Right renal cortex interstitium (tissue), 3 donors: ENCODE measurements at regions not wholly inside any gene's neighbourhood (a gene's known extent, or its start where the extent isn't known, plus 50 kb on each side); places are given as distances from the start of the nearest gene placed in this dataset.

ENCODE experiments used
- DNase-seq, 3 donors: peaks; one replicate each; pipeline ENCODE4 v3.0.0-alpha.2; 2013; ENCODE audit warnings: low read depth in 3 of 3, low spot score in 2 of 3

GRCh38 chr5:8943301-8943700 lies 602.6 kb downstream of the SEMA5A start:
- DNase-seq, result no peak

GRCh38 chr5:8944005-8944404 lies 601.9 kb downstream of the SEMA5A start:
- no peak for DNase-seq

DNA sequence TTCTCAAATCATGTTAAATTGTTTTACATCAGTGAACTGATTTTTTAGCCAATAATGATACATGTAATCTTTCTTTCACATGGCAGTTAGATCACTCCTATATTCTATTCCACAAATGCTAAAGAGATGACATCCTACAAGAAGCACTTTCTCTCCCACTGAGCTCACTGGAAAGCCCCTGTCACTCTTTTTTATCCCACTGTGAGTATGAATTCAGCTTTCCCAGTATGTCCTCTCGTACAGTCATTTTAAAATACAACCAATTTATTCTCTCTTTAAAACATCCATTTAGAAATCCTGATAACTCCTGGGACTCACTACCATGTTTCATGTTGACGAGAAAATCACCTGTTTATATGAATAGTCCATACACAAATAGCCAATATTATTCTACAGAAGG lies 599.9 kb downstream of the SEMA5A start:
- DNase-seq, result no peak

DNA sequence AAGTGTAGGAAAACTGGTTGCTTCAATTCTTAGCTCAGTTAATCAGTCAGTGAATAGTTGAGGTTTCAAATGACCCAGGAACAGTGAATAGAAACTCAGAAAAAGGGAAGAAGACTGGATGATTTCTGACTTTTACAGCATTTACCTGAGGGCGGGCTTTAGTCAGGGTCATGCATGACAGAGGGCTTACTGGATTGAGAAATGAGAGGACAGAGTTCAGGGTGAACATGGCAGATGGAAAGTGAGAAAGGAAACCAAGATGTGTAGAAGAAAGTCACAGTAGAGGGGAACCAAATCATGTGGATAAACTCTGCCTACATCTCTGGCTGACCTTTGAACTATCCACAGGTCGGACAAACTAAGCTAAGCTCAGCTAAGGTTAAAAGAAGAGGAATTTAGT lies 596.0 kb downstream of the SEMA5A start:
- DNase-seq, result peak in 1 of 3 donors; percentile 8

- DNase-seq, result no peak
Observed at GRCh38 chr5:8952147-8952546, 593.7 kb downstream of the SEMA5A start.

- DNase-seq, result no peak
Observed at GRCh38 chr5:8953016-8953415, 592.9 kb downstream of the SEMA5A start.

DNA sequence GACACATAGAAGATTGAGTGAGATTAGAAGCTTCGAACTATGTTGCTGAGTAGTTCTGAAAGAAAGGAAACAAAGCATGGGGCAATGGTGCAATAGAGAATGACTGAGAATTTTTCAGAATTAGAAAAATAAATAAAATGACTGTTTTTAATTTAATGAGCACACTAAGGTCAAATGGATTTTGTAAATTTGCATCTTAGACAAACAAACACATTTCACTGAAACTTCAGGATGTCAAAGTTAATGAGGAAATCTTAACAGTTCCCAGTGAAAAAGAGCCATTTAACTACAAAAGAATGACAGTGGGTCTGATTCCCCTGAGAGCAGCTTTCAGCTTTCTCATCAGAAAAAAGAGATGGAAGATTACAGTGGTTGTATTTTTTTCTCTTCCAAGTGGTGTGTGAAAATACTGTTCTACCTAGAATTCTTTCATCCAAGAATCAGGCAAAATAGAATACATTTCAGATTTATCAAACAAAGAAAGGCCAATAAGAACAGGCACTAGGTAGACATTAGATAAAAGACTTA lies 591.9 kb downstream of the SEMA5A start:
- DNase-seq, result no peak

- DNase-seq, result no peak
Observed at GRCh38 chr5:8954801-8955200, 591.1 kb downstream of the SEMA5A start.

GRCh38 chr5:8956659-8957058 lies 589.2 kb downstream of the SEMA5A start:
- no peak for DNase-seq

DNA sequence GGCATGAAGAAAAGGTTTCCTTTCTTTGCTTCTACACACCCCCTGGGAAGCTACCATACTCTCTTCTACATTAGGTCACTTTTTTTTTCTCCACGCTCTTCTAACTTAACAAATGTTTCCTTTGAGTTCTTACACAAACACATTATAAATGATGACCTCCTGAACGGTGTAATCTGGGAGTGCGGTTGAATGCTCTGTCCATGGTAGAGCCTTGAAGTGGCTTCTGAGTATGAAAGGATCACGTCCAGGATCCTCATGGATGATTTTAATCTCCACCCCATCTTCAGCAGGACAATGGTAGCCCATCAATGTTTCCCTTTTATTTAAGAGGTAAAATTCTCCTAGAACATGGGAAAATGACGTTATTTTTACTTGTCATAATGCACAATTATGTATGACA lies 587.3 kb downstream of the SEMA5A start:
- no peak for DNase-seq

DNA sequence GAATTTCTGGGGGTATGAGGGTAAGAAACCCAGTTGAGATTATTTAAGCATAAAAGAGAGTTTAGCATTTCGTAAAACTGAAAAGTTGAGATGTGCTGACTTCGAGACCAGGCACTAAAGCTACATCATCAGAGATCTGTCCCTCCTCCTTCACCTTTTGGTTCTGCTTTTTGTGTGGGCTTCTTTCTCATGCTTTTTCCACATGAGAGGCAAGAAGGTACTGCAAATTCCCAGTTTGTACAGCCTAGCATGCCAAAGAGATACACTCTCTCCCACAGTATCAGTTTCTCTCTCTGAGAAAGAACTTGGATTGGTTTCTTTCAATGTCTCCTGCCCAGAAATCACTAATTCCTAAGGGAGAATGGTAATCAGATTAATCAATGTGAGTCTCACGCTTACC lies 584.7 kb downstream of the SEMA5A start:
- no peak for DNase-seq

DNA sequence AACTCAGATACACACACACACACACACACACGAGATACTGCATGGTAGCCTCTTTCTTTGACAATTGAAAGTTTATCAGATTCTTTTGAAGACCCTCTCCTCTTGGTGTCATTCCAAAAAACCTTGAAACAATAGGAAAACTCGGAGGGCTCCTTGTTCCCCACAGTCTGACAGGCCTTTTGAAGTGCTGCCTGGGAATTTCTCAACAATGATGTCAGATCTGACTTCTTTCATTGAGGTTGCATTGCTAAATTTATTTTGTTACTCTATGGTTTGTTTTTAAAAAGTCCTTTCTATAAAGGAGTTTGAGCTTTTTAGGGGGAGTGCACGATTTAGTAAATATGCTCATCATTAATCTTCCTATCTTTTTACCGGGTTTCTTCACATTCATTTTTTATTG lies 583.9 kb downstream of the SEMA5A start:
- DNase-seq, result no peak

DNA sequence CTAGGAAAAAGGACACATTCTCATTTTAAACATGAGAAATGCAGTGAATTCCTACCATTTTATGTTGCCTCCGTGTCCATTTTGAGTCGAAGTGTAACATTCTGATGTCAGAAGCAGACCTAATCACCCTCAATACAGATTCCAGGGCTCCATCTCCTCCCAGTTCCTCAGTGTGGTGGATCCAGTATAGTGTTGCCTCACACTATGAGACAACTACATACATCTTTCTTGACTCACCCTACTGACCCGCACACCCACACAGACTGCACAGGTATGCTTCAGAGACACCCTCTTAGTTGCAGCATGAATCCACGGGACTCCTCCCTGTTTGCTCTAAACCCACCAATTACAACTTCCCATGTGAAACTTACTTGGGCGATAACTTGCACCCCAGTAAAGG lies 564.9 kb downstream of the SEMA5A start:
- DNase-seq, result no peak

DNA sequence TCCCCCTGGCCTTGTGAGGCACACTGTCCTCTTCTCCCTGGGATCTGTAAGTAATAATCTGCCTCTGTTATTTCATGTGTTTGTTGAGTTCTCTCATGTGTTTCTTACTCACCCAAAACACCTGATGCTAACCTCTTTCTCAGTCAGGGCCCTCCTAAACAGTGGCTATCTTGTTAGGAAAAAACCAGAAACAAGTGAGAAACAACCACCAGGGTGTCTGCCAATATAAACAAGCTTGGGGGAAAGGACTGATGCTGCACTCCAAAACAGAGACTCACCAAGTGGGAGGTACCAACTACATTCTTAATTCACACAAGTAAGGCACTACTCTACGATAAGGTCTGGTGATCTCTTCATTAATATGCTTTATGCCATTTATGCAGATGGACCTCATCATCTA lies 564.4 kb downstream of the SEMA5A start:
- no peak for DNase-seq

DNA sequence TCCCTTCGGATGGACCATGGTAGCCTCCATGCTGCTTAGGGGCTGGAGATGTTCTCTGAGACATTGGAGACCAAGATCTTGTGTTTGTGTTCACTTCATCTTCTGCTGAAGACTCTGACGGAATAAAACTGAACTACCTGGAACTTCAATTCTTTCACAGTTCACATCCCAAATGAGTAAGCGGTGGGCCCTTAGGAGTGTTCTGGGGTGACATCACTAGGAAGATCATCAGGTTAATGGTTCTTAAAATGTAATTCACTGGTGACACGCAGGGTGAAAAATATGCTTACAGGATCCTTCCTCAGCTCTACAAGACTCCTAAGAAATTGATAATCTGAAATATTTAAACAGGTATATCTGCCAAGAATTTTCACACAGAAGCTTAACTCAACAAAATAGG lies 561.5 kb downstream of the SEMA5A start:
- no peak for DNase-seq
